HG02798 (cell line): ENCODE measurements at regions not wholly inside any gene's neighbourhood (a gene's known extent, or its start where the extent isn't known, plus 50 kb on each side); places are given as distances from the start of the nearest gene placed in this dataset.

Experiments
- ATAC-seq: cut with Tn5 transposase; IDR thresholded peaks from one replicate; pipeline ENCODE4 v1.9.1; 2021; ENCODE audit warnings: mild to moderate bottlenecking; ENCODE audit not compliant: unreplicated experiment, poor library complexity

DNA sequence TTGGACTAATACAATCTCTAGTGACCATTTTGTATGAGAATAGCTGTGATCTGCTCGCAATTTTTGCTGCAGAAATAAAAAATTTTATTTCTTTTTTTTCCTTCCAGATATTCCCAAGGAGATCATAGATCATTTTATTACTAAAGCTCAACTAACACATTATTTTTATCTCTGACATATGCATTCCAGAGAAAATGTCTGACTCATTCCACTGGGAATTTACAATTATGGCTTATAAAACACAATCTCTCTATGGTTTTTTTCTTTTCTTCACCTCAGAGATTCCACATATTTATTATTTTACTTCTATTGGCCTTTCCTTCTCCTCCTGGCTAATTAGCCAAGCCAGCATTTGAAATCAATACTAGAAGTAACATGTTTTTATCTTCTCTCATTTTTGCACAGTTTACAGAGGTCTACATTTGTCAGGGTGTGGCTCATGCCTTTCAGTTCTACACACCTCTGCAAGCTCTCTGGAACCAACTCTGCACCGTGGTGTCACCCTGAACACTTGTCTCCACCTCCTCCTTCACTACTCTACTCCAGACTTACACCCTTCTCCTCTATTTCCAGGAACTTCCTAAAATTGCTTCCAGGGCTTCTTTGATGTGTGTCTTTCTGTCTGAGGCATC is 59.8 kb upstream of the GPM6A start:
- ATAC-seq: no peak

DNA sequence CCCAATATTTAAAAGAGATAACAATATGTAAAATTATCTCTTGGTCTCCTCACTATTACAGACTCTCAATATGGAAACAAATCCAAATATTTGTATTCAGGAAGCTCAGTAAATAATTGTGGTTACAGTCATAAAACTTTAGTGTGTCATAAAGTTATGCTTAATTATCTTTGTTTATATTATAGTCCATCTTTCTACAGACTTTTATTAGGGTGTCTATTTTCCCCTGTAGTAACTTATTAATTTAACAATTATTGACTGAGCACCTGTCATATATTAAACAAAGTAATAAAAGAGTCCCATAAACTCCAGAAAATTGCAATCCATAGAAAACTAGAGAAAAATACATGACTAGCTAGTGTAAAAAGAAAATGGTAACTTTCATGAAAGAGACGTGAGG is 61.6 kb upstream of the GPM6A start:
- no peak for ATAC-seq

DNA sequence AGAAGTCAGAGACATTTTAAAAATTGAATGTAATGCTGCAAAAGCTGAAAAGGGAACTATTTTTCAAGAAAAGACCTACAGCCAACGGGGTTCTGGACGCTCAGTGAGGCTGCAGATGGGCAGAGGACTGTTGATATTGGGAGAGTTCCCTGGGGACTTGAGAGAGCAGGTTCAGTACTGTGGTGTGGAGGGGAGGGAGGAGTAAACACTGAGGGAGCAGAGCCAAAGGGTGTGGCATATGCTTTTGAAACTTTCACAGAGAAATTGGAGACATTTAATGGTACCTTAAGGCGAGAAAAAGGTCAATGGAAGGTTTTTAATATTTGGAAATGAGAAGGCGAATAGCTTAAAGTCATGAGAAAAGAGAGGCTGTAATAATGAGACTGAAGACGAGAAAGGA is 62.2 kb upstream of the GPM6A start:
- no peak for ATAC-seq

DNA sequence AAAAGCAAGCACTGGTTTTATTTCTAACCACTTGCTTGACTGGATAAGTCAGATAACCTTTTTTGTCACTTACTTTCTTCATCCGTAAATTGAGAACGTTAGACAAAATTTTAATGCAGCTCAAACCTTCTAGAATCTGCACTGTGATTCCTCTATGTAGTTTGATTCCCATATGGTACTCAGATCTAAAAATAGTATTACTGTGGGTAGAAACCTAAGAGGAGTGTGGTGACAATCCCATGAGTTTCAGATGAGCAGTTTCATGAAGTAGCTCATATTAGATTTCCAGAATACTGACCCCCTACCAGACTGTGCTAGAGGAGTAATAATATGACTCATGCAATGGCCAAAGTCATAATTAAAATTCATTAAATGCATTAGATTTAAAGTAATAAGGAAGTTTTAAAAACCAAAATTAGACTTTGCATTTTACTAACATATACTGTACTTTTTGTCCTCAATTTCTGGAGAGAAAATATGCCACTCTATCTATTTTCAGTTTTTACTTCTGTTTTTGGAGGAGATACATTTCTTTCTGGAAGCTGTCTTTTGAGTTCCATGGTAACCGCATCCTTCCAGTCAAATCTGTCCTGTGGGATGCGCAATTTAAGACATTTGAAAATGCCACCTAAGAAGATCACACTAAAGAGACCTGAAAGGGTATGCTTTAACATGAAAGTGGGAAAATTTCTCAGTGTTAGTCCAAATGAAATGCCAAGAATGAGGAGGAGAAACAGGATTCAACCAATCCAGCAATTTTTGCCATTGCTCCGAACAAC is 64.1 kb upstream of the GPM6A start:
- ATAC-seq: no peak

DNA sequence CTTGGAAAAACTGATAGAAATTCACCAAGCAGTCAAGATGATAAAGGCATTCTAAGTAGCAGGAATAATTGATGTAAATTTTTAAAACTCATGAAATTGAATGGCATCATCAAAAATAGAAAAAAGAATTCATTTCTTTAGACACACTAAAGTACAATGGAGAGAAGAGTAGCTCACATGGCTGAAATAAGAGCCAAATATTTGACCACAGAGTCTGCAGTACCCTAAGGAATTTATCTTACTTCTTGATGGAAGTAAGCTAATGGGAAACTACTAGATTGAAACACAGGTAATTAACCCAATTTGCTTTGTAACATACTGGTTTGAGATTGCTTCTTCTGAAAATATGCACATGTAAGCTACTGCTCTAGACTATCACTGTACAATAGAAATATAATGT is 70.8 kb upstream of the GPM6A start:
- ATAC-seq: no peak

DNA sequence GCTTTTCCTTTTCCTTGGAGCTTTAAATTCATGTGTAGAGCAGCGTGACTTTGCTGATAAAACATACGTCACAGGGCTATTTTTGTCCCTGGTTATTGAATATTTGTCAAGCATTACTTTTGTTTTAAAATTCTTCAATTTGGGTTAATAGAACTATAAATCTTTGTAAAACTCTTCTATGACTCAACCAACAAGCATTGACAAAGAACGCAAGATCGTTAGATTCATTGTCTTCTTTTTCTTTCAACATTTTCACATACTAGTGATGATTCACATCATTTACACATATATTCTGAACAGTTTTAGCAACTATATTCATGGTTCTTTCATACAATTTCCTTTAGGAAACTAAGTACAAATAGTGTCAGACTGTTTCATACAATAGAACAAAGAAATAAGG is 72.0 kb upstream of the GPM6A start:
- no peak for ATAC-seq

DNA sequence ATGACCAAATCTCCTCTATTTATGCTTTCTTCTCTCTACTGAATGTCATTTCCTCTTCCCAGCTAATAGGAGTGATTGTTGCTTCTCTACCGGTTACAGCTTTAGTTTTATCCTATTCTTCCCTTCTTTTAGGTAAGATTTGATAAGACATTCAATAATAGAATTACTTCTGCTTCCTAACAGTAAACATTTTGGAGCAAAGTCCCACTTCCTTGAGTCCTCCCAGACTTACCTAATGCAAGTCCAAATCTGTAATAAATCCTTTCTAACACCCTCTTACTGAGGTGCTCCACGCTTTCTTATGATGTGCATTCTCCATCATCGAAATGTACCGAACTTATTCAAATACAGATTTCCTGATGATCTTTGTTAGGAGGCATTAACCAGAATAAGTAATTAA is 79.2 kb upstream of the GPM6A start:
- ATAC-seq: no peak

DNA sequence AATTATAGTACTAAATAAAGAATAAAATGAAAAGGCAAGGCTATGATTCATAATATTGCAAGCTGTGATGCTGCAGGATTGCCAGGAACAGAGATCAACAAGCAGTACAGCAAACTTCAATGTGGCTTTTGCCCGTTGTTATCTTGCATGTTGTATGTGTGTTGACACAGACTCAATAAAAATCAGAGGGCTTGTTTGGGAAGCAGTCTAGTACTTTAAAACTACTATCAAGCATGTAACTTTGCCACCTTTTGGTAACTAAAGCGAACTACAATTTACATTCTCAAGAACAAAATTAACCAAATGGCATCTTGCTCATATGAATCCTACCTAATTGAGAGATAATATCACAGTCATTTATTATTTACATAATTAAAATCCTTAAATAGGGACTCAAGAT is 79.8 kb upstream of the GPM6A start:
- no peak for ATAC-seq

DNA sequence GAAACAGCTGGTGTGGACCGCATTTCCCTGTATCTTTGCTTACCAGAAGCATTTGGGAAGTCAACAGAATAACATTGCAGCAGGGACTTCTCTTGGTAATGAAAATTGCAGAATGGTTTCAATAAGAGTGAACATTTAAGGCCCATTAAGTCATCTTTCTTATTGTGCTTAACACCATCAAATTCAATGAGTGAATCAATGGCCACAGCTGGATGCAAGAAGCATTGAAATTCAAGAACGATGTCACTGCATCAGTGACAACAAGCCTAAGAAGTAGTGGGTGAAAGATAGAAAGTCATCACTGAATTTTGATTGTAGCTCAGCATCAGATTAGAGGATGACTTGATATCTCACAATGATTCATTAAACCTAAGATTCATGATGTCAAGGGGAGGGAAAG is 93.9 kb upstream of the GPM6A start:
- ATAC-seq: no peak

DNA sequence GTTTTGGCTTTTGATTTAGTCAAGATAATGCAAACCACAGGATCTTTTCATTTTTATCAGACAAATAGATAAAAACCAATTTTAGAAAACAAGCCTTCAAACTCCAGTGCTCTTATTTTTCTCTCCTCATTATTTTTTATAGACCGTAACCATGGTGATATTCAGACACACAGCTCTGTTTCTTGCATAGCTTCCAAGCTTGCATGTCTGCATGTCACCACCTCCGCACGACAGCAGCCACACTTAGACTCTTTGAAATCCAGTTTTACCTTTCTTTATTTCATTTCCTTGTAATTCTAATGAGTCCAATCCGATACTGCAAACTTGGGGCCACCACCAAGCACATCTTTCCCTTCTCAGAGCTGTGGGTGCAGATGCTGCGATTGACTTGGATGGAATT is 94.3 kb upstream of the GPM6A start:
- no peak for ATAC-seq

DNA sequence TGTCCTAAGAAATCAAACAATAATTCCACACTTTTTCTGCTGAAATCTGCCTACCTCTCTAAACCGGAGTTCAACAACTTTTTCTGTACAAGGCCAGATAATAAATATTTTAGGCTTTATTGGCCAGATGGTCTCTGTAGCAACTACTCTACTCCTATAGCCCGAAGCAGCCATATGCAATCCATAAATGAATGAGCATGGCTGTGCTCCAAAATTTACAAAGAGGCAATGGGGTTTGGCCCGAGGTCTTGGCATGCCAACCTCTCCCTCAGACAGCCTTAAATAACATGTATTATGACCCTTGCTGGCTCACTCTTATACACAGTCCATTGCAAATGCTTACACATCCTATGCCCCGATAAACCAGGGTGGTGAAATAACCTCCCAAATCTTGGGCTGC is 98.6 kb upstream of the GPM6A start:
- ATAC-seq: no peak

DNA sequence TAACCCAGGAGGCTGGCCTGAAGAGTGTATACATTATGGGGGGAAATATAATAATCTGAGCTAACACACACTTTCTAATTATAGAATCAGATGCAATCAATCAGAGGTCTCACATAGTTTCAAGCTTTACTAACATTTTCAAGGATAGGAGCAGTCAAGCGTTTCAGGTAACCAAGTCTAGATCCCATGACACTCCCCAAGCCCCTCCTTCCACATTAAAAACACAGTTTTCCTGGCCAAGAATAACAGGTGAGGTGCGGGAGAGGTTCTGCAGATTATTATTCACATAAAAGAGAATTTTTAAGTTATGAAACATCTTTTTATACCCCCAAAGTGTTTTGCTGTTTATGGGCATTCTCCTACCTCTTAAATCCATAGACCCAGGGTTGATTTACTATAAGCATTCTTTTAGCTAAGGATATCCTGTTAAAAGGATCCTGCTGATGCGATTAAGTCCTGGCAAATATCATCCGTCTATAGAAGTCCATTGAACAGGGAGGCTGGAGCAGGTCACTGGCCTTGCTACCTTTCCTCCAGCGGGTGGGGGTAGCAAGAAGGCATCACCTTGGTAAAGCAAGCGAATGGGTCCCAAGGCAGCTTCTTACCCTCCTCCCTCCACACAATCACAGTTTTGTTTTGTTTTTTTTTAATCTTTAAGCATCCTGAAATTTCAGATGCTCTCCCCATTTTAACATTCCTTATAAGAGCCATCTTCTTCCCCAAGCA is 104.7 kb upstream of the GPM6A start:
- no peak for ATAC-seq

DNA sequence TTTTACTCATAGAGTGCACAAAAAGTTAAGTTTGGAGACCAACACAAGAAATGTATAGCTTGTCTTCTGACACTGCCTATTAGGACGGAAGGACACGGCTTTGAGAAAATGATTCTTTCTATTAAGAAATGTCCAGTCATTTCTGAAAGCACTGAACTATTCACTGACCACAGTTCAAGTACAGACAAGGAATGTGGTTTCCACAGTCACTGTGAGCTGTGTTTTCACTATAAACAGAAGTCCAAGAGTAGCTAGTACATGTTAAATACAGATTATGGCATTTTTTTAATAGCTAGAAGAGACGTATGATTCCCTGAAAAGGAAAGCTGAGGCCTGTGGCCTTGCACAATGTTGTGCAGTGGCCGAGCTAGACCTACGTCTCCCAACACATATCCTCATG is 115.1 kb upstream of the GPM6A start:
- ATAC-seq: peak; percentile 75

DNA sequence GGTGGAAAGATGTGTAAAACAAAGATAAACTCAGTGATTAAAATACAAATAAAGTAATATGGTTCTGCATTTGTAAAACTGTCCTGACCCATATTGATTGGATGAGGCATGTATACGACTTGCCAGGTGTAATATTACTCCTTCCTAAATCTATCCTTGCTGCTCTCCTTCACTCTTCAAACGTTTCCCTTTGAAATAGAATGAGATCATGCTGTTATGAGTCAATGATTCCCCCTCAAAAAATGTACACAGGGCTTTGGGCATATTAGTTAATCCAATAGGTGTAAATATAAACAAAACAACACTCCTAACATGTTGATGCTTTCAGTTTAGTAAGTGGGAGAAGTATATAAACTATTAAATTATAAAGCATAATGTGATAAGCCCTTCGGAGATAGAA is 117.4 kb upstream of the GPM6A start:
- ATAC-seq: no peak

DNA sequence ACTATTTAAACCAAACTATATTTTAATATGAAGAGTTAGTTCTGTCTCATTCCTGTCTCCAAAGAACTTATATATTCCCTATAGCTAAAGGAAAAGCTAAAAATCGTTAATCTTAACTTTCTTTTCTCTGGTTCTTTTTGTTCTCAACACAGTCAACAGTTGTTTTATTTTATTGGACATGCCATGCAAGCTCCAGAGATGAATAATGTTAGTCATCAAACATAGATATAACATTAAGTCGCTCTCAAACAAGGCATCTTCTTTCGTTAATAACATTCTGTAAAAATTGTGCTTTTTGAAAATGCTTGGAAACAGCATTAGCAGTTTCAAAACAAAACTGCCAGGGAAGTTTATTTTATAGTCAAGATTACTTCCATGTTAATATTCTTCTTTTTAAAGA is 117.9 kb upstream of the GPM6A start:
- no peak for ATAC-seq

DNA sequence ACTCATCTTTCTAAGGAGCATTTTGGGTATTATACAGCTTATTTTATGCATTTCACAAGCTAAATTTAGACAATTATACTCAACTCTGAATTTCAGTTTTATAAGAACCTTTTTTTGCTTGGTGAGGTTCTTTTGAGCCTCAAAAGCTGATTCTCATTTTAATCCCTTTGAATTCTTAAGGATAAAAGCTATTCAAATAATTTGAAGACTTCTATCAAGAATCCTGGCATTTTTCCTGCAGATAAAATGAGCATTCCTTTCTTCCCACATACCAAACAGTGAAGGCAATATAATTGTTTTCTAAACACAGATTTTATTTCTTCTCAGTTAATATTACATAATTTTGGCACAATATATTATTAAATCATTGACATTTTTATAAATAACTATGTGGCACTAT is 118.4 kb upstream of the GPM6A start:
- ATAC-seq: no peak

DNA sequence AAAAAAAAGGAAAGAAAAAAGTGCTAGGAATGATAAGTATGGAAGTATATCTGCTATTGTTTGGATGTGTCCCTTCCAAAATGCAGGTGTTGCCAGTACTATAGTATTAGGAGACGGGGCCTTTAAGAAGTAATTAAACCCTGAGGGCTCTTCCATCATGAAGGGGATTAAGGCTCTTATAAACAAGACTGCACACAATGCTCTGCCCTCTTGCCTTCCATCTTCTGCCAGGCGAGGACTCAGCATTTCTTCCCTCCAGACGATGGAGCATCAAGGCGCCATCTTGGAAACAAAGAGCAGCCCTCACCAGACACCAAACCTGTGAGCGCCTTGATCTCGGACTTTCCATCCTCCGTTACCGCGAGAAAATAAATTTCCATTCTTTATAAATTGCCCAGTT is 120.1 kb upstream of the GPM6A start:
- no peak for ATAC-seq

DNA sequence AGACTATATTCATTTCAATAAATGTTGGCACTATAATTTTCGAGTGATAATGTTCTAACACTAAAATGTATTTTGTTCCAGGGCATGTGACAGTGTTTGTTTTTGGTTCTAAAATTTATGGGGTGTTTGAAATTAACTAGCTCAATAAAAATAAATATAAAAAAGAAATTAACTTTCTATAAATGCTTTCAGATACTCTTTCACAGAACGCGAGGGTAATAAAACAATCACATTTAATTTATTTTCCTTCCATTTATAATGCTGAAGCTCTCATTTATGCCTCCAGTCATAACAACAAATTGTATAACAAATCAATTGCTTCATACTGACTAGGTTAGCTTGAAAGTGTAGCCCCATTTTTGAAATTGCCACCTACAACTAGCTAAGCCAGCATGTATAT is 122.4 kb upstream of the GPM6A start:
- ATAC-seq: no peak

DNA sequence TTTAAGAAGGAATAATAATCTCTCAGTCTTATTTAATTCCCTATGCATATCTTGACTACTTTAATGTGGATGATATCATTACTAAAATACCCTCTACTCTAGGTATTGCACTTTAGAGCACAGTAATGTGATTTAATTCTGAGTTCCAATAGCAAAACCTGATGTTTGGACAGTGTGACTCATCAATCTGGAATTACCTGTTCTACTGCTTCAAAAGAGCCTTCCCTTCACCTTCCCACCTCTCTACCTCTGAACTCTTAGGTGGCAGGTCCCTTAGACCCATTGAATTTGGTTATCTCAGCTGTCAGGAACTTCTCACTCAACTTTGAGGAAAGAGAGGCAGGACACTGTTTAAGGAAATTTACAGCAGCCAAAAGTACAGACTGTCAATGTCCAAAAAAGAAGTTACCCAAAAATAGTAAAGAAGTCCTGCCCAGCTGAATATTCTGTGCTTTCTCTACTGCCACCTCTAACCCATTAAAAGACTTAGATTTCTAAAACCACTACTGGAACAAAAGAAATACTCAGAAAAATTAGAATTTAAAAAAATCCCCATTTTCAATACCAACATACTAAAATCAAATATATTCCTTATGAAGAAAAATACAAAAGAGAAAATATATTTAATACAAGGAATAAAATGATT is 123.1 kb upstream of the GPM6A start:
- ATAC-seq: no peak

DNA sequence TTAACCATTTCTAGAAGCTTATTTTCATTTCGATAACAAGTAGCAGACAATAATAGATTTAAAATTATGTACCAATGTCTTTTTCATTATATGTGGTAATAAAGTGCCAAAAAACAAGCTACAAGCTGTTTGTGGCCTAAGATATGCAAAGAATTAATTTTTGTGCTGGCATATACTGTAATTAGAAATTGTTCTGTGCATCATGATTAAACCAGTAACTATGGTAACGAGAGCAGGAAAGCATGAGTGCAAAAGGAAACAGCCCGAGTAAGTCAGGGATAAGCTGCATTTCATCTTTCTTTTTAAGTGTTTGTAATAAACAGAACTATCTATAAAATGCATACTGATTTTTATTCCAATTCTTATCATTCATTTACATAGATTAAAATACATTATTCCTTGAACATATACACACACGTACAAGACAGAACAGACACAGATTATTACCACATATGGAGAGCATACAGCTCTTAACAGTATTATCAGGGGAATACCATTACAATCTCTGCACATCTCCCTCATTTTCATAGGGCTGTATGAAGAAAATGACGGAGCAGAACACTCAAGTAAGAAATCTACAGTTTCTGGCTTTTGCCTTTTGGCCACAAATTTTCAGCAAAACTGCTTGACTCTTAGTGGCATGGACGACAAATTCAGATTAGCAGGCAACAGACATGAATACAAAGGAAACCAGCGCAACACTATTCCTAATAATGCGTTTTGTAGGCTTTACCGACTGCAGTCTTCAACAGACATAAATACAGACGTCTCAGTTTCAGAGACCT is 121.3 kb upstream of the WDR17 start:
- no peak for ATAC-seq
